Tibial artery (tissue), 4 donors: ENCODE measurements at regions not wholly inside any gene's neighbourhood (a gene's known extent, or its start where the extent isn't known, plus 50 kb on each side); places are given as distances from the start of the nearest gene placed in this dataset.

ENCODE experiments used
- DNase-seq, 2 donors: peaks; one replicate each; pipeline ENCODE4 v3.0.0-alpha.2; 2019
- H3K27ac ChIP-seq, 2 donors: fragments of 200-600 bp; sonication (generic) in 1 of 2; 1 replicate in 1 of 2; 2 replicates in 1 of 2; pipeline ENCODE4 v1.5.1; 2018 to 2019; ENCODE audit warnings: mild to moderate bottlenecking in 1 of 2
- H3K27me3 ChIP-seq, 2 donors: fragments of 200-600 bp; sonication (generic) in 1 of 2; one replicate each; pipeline versions ENCODE4 v1.5.1 to v1.6.0; 2016 to 2019
- H3K36me3 ChIP-seq, 3 donors: fragments of 200-600 bp; sonication (generic) in 2 of 3; one replicate each; pipeline ENCODE4 v1.5.1; 2016 to 2019; ENCODE audit warnings: mild to moderate bottlenecking in 2 of 3
- H3K4me1 ChIP-seq, 4 donors: fragments of 200-600 bp; sonication (generic) in 2 of 4; 1 replicate in 3 of 4; 2 replicates in 1 of 4; pipeline ENCODE4 v1.5.1; 2016 to 2019
- H3K4me3 ChIP-seq, 2 donors: fragments of 200-600 bp; sonication (generic) in 1 of 2; 1 replicate in 1 of 2; 2 replicates in 1 of 2; pipeline ENCODE4 v1.5.1; 2018 to 2019; ENCODE audit warnings: mild to moderate bottlenecking in 2 of 2
- H3K9me3 ChIP-seq, 3 donors: fragments of 200-600 bp; sonication (generic) in 1 of 3; one replicate each; pipeline ENCODE4 v1.5.1; 2016 to 2019
- CTCF ChIP-seq, 2 experiments: fragments of 200-600 bp in 1 of 2; fragments of 450-650 bp in 1 of 2; IDR thresholded peaks; one replicate each; pipeline ENCODE4 v1.5.1; 2017 to 2019; ENCODE audit warnings: antibody characterized with exemption in 2 of 2, mild to moderate bottlenecking in 1 of 2, moderate library complexity in 1 of 2
- intact Hi-C: fragments of 100-400 bp; cut with DNase I; formaldehyde crosslinking; loops from one replicate; pipeline ENCODE4 v1.15.0; 2023; ENCODE audit warnings: low total_unique reads

- intact Hi-C loops, result no loop called here
- no peaks in the 10 kb centered on the region for H3K36me3 ChIP-seq
- H3K9me3 ChIP-seq, result no peaks in the 10 kb centered on the region
- no peak overlapping the region for H3K4me3 ChIP-seq
- no peaks in the 10 kb centered on the region for H3K4me1 ChIP-seq
- H3K27me3 ChIP-seq, result no peaks in the 10 kb centered on the region
- H3K27ac ChIP-seq, result no peak overlapping the region
- DNase-seq, result no peak
- TF ChIP-seq CTCF (IDR thresholded peaks at IDR 0.05), result no peak
These were observed 1091.6 kb upstream of the EEF2KMT start for GRCh38 chr16:6189216-6189615.

DNA sequence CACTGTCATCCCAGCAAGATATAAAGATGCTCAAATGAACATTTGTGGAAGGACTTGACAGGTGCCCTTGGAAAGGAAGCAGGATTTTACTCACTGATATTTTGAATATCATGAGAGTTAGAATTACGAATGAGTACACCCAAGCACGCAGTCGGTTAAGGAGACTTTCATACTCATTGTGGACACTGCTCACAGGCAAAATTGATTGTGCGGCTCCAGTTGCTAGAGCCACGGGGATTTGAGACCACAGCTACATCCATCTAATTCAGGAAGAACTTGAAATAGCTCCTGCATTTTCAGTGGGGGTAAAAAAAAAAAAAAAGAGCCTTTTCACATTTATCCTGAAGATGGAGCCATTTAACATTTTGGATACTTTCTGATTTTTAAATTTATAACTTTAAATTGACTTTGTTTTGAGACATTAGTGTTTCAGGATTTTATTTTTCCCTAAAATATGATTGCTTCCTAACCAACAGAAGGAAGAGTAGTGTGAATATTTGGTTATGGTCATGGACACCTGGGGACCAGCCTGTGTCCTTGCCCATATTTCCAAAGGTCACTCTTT lies 1080.1 kb upstream of the EEF2KMT start:
- Histone ChIP-seq H3K4me3 (no peak overlapping the region), H3K4me1 (no peaks in the 10 kb centered on the region), H3K27ac (no peak overlapping the region), H3K36me3 (no peaks in the 10 kb centered on the region), H3K27me3 (no peaks in the 10 kb centered on the region), H3K9me3 (no peaks in the 10 kb centered on the region)
- intact Hi-C loops, result no loop called here
- DNase-seq, result no peak
- no peak for TF ChIP-seq CTCF (IDR thresholded peaks at IDR 0.05)

DNA sequence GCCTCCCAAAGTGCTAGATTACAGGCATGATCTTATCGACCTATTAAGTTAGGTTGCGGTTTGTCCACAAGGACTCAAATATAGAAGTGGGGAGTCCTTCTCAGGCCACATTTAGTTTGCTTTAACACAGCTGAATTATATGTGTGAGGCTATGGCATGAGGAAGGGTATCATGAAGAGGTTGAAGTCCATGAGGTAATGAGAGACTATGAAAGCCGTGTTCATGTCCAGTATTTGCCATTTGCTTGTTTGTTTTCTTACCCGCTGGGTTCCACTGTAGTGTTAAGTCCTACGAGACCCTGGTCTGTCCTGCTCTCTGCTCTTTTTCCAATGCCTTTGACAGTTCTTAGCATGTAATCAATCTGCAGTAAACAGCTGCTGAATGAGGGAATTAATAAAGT lies 1072.4 kb upstream of the EEF2KMT start:
- no peak for TF ChIP-seq CTCF (IDR thresholded peaks at IDR 0.05)
- no peak overlapping the region for H3K27ac ChIP-seq
- H3K9me3 ChIP-seq, result no peaks in the 10 kb centered on the region
- H3K27me3 ChIP-seq, result no peaks in the 10 kb centered on the region
- no peaks in the 10 kb centered on the region for H3K36me3 ChIP-seq
- H3K4me1 ChIP-seq, result no peaks in the 10 kb centered on the region
- no peak overlapping the region for H3K4me3 ChIP-seq
- intact Hi-C loops, result no loop called here
- no peak for DNase-seq

- DNase-seq, result no peak
- H3K4me3 ChIP-seq, result no peak overlapping the region
- H3K27ac ChIP-seq, result no peak overlapping the region
- no peaks in the 10 kb centered on the region for H3K4me1 ChIP-seq
- TF ChIP-seq CTCF (IDR thresholded peaks at IDR 0.05), result no peak
- intact Hi-C loops, result no loop called here
- H3K27me3 ChIP-seq, result no peaks in the 10 kb centered on the region
- no peaks in the 10 kb centered on the region for H3K9me3 ChIP-seq
- H3K36me3 ChIP-seq, result no peaks in the 10 kb centered on the region
These were observed 1067.9 kb upstream of the EEF2KMT start for GRCh38 chr16:6165330-6165979.

DNA sequence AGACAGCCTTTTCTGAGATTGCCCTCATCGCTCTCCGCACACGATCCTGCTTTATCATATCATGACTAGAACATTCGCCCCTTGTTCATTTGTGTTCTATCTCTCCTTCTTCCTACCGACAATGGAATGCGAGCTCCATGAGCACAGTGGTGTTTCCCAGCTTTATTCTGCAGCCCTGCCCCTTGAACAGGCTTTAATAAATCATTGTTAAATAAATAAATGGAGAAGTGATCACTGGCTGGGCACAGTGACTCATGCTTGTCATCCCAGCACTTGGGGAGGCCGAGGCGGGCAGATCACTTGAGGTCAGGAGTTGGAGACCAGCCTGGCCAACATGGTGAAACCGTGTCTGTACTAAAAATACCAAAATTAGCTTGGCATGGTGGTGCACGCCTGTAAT lies 1063.3 kb upstream of the EEF2KMT start:
- Histone ChIP-seq H3K27me3 (no peaks in the 10 kb centered on the region), H3K36me3 (no peaks in the 10 kb centered on the region), H3K27ac (no peak overlapping the region), H3K4me1 (no peaks in the 10 kb centered on the region), H3K9me3 (no peaks in the 10 kb centered on the region), H3K4me3 (no peak overlapping the region)
- no peak for DNase-seq
- intact Hi-C loops, result no loop called here
- TF ChIP-seq CTCF (IDR thresholded peaks at IDR 0.05), result no peak
